ENCODE measurements at regions not wholly inside any gene's neighbourhood (a gene's known extent, or its start where the extent isn't known, plus 50 kb on each side); places are given as distances from the start of the nearest gene placed in this dataset.

DNA sequence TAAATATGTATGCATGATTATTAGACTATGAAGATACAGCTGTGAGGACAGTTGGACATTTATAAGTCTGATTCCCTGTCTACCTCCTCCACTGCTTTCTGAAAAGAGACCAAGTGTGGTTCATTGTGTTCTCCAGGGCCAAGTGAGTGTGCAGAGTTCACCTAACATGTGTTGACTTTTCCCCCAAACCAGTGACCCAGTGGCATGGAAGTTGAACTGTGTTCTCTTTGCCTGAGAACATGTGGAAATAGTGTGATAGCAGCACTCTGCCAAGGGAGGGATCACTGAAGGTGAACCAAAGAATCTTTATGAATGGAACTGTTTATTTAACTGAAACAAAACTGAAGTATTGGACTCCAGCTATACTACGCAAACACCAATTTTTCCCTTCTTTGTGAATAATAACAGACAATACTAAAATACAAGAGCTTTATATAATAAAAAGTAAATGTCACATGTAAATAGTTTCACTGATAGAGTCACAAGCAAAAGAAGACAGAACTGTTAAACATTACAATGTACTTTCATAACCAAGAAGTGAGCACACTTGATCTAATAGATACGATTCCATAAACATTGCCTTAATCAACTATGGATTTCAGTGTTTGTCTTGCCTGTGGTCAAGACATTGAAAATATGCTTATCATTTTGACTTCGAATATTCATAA lies 200.3 kb upstream of the FUT9 start (continued):
- TF ChIP-seq, protein P1, sequence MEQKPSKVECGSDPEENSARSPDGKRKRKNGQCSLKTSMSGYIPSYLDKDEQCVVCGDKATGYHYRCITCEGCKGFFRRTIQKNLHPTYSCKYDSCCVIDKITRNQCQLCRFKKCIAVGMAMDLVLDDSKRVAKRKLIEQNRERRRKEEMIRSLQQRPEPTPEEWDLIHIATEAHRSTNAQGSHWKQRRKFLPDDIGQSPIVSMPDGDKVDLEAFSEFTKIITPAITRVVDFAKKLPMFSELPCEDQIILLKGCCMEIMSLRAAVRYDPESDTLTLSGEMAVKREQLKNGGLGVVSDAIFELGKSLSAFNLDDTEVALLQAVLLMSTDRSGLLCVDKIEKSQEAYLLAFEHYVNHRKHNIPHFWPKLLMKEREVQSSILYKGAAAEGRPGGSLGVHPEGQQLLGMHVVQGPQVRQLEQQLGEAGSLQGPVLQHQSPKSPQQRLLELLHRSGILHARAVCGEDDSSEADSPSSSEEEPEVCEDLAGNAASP (CRISPR knock-in tag; IDR thresholded peaks at IDR 0.05; ENCODE audit: borderline replicate concordance): peak; percentile 97
- TF ChIP-seq ZNF12 (CRISPR knock-in tag; IDR thresholded peaks at IDR 0.05): peak; percentile 52; the same call in 1 of the 2 replicates
- TF ChIP-seq, protein P2, sequence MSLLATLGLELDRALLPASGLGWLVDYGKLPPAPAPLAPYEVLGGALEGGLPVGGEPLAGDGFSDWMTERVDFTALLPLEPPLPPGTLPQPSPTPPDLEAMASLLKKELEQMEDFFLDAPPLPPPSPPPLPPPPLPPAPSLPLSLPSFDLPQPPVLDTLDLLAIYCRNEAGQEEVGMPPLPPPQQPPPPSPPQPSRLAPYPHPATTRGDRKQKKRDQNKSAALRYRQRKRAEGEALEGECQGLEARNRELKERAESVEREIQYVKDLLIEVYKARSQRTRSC (CRISPR knock-in tag; IDR thresholded peaks at IDR 0.05; ENCODE audit: low read depth): no peak
- TF ChIP-seq RBM22 (optimal IDR thresholded peaks at IDR 0.05; ENCODE audit: low read length): no peak
- TF ChIP-seq PTBP1 (IDR thresholded peaks at IDR 0.05; ENCODE audit: low read depth, low read length, poor library complexity, severe bottlenecking): no peak
- TF ChIP-seq MBNL3 (CRISPR knock-in tag; conservative IDR thresholded peaks at IDR 0.05): no peak
- TF ChIP-seq DMAP1 (CRISPR knock-in tag; IDR thresholded peaks at IDR 0.05): peak; percentile 85
- peak; percentile 43; the same call in 1 of the 2 replicates for TF ChIP-seq ZBTB21 (CRISPR knock-in tag; IDR thresholded peaks at IDR 0.05)
- peak; percentile 61; the same call in 1 of the 2 replicates for TF ChIP-seq NAIF1 (CRISPR knock-in tag; IDR thresholded peaks at IDR 0.05; ENCODE audit: borderline replicate concordance)
- TF ChIP-seq TARDBP (CRISPR knock-in tag; IDR thresholded peaks at IDR 0.05): peak; percentile 99
- TF ChIP-seq, protein P3, sequence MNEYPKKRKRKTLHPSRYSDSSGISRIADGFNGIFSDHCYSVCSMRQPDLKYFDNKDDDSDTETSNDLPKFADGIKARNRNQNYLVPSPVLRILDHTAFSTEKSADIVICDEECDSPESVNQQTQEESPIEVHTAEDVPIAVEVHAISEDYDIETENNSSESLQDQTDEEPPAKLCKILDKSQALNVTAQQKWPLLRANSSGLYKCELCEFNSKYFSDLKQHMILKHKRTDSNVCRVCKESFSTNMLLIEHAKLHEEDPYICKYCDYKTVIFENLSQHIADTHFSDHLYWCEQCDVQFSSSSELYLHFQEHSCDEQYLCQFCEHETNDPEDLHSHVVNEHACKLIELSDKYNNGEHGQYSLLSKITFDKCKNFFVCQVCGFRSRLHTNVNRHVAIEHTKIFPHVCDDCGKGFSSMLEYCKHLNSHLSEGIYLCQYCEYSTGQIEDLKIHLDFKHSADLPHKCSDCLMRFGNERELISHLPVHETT (CRISPR knock-in tag; conservative IDR thresholded peaks at IDR 0.05): no peak
- peak; percentile 92 for TF ChIP-seq FOXK1 (CRISPR knock-in tag; IDR thresholded peaks at IDR 0.05; ENCODE audit: borderline replicate concordance, low read depth)
- TF ChIP-seq, protein P4, sequence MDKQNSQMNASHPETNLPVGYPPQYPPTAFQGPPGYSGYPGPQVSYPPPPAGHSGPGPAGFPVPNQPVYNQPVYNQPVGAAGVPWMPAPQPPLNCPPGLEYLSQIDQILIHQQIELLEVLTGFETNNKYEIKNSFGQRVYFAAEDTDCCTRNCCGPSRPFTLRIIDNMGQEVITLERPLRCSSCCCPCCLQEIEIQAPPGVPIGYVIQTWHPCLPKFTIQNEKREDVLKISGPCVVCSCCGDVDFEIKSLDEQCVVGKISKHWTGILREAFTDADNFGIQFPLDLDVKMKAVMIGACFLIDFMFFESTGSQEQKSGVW (CRISPR knock-in tag; IDR thresholded peaks at IDR 0.05; ENCODE audit: borderline replicate concordance): no peak
- peak; percentile 89 for TF ChIP-seq MIER2 (CRISPR knock-in tag; IDR thresholded peaks at IDR 0.05)
- TF ChIP-seq, protein P5, sequence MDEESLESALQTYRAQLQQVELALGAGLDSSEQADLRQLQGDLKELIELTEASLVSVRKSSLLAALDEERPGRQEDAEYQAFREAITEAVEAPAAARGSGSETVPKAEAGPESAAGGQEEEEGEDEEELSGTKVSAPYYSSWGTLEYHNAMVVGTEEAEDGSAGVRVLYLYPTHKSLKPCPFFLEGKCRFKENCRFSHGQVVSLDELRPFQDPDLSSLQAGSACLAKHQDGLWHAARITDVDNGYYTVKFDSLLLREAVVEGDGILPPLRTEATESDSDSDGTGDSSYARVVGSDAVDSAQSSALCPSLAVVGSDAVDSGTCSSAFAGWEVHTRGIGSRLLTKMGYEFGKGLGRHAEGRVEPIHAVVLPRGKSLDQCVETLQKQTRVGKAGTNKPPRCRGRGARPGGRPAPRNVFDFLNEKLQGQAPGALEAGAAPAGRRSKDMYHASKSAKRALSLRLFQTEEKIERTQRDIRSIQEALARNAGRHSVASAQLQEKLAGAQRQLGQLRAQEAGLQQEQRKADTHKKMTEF (CRISPR knock-in tag; IDR thresholded peaks at IDR 0.05): peak; percentile 99
- TF ChIP-seq ZNF468 (CRISPR knock-in tag; IDR thresholded peaks at IDR 0.05): no peak
- TF ChIP-seq, protein P6, sequence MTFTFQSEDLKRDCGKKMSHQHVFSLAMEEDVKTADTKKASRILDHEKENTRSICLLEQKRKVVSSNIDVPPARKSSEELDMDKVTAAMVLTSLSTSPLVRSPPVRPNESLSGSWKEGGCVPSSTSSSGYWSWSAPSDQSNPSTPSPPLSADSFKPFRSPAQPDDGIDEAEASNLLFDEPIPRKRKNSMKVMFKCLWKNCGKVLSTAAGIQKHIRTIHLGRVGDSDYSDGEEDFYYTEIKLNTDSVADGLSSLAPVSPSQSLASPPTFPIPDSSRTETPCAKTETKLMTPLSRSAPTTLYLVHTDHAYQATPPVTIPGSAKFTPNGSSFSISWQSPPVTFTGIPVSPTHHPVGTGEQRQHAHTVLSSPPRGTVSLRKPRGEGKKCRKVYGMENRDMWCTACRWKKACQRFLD (CRISPR knock-in tag; IDR thresholded peaks at IDR 0.05; ENCODE audit: borderline replicate concordance): no peak
- peak; percentile 96 to 97 for TF ChIP-seq NR2F1 (CRISPR knock-in tag; IDR thresholded peaks at IDR 0.05)
- 0 out of 2 replicates have a peak, but pooled peaks have one; percentile 43 for TF ChIP-seq ZNF160 (CRISPR knock-in tag; IDR thresholded peaks at IDR 0.05)
- peak; percentile 93; the same call in 1 of the 2 replicates for TF ChIP-seq NCOR1 (IDR thresholded peaks at IDR 0.05; ENCODE audit: borderline replicate concordance, low read length)
- TF ChIP-seq NFE2L2 (IDR thresholded peaks at IDR 0.05; ENCODE audit: low read length): no peak

Data from HepG2 (cell line).